Liver (tissue), 8 donors: ENCODE measurements at regions not wholly inside any gene's neighbourhood (a gene's known extent, or its start where the extent isn't known, plus 50 kb on each side); places are given as distances from the start of the nearest gene placed in this dataset.

Experiments used
- DNase-seq: peaks from one replicate; pipeline ENCODE4 v3.0.0-alpha.2; 2017; ENCODE audit warnings: low spot score
- H3K27ac ChIP-seq, 2 donors: one replicate each; pipeline ENCODE4 v1.7.0; 2013; ENCODE audit warnings: inconsistent platforms in 2 of 2, low read length in 2 of 2, control low read depth in 1 of 2, low read depth in 1 of 2, mild to moderate bottlenecking in 1 of 2
- H3K27me3 ChIP-seq, 4 donors: one replicate each; pipeline versions ENCODE4 v1.6.1 to v1.7.0; 2013; ENCODE audit warnings: low read length in 3 of 4, inconsistent platforms in 1 of 4, mild to moderate bottlenecking in 1 of 4, moderate library complexity in 1 of 4; ENCODE audit not compliant: control insufficient read depth in 4 of 4, insufficient read depth in 4 of 4
- H3K36me3 ChIP-seq, 4 donors: one replicate each; pipeline versions ENCODE4 v1.6.1 to v1.7.0; 2013; ENCODE audit warnings: low read length in 3 of 4, mild to moderate bottlenecking in 3 of 4, low read depth in 1 of 4, moderate library complexity in 1 of 4; ENCODE audit not compliant: control insufficient read depth in 4 of 4, insufficient read depth in 3 of 4
- H3K4me1 ChIP-seq, 4 donors: one replicate each; pipeline versions ENCODE4 v1.6.1 to v1.7.0; 2013; ENCODE audit warnings: low read length in 3 of 4, mild to moderate bottlenecking in 3 of 4, moderate library complexity in 1 of 4; ENCODE audit not compliant: control insufficient read depth in 4 of 4, insufficient read depth in 4 of 4
- H3K4me3 ChIP-seq, 3 donors: one replicate each; pipeline versions ENCODE4 v1.6.1 to v1.7.0; 2013; ENCODE audit warnings: low read length in 3 of 3, control low read depth in 1 of 3, low read depth in 1 of 3, mild to moderate bottlenecking in 1 of 3
- H3K9ac ChIP-seq, 2 donors: one replicate each; pipeline ENCODE4 v1.7.0; 2013; ENCODE audit warnings: low read length in 2 of 2, mild to moderate bottlenecking in 2 of 2, moderate library complexity in 2 of 2, control low read depth in 1 of 2, low read depth in 1 of 2
- H3K9me3 ChIP-seq, 4 donors: one replicate each; pipeline versions ENCODE4 v1.6.1 to v1.7.0; 2013; ENCODE audit warnings: low read length in 3 of 4; ENCODE audit not compliant: control insufficient read depth in 4 of 4
- CTCF ChIP-seq: fragments of 150-350 bp; IDR thresholded peaks from 2 replicates; pipeline ENCODE4 v1.5.1; 2017; ENCODE audit warnings: improper control_type of control experiment, low read depth, low read length; ENCODE audit not compliant: missing input control
- FOXA2 ChIP-seq: IDR thresholded peaks from 2 replicates; pipeline ENCODE4 v1.6.1; 2016; ENCODE audit warnings: antibody characterized with exemption
- GABPA ChIP-seq, 2 donors: IDR thresholded peaks in 1 of 2; conservative IDR thresholded peaks in 1 of 2; 2 replicates each; pipeline ENCODE4 v1.6.1; 2016; ENCODE audit warnings: antibody characterized with exemption in 2 of 2, mild to moderate bottlenecking in 1 of 2, moderate library complexity in 1 of 2
- HNF4A ChIP-seq, 2 donors: conservative IDR thresholded peaks; 2 replicates each; pipeline ENCODE4 v1.6.1; 2016; ENCODE audit warnings: antibody characterized with exemption in 2 of 2, mild to moderate bottlenecking in 2 of 2
- MAX ChIP-seq: IDR thresholded peaks from 2 replicates; pipeline ENCODE4 v1.6.1; 2016; ENCODE audit warnings: antibody characterized with exemption
- RAD21 ChIP-seq, 2 donors: IDR thresholded peaks; 2 replicates each; pipeline ENCODE4 v1.6.1; 2016; ENCODE audit warnings: antibody characterized with exemption in 2 of 2, mild to moderate bottlenecking in 2 of 2
- REST ChIP-seq: IDR thresholded peaks from 2 replicates; pipeline ENCODE4 v1.6.1; 2016; ENCODE audit warnings: antibody characterized with exemption, mild to moderate bottlenecking
- ZBTB33 ChIP-seq: IDR thresholded peaks from 2 replicates; pipeline ENCODE4 v1.6.1; 2016; ENCODE audit warnings: antibody characterized with exemption
- WGBS: extraction: QIAGEN DNeasy Blood & Tissue Kit; methylation state at CpG from one replicate; pipeline ENCODE4 v1.1.7; 2013; 5-methylcytosine and 5-hydroxymethylcytosine counted together
- donor health status: healthy.
- donor health status: healthy.
- donor health status: healthy.
- donor health status: healthy.
- donor health status: healthy.

GRCh38 chr10:42974693-42975002 is 102.2 kb upstream of the RET start:
- 73% methylated on average over 3 of the region's 3 CpGs for WGBS

More at GRCh38 chr10:42974693-42975002, 102.2 kb upstream of the RET start:
- no peak overlapping the region for H3K27ac ChIP-seq
- DNase-seq, result no peak
- no peaks in the 10 kb centered on the region for H3K36me3 ChIP-seq
- TF ChIP-seq REST, result no peak
- no peak for TF ChIP-seq GABPA (IDR thresholded peaks at IDR 0.05 in 1 of 2, conservative IDR thresholded peaks at IDR 0.05 in 1 of 2)
- TF ChIP-seq CTCF, result no peak
- TF ChIP-seq FOXA2, result no peak
- no peak for TF ChIP-seq HNF4A (conservative IDR thresholded peaks at IDR 0.05)
- no peak for TF ChIP-seq ZBTB33
- no peak for TF ChIP-seq RAD21 (IDR thresholded peaks at IDR 0.05)
- TF ChIP-seq MAX, result no peak
- H3K9ac ChIP-seq, result no peak overlapping the region
- H3K9me3 ChIP-seq, result no peaks in the 10 kb centered on the region
- no peak overlapping the region for H3K4me3 ChIP-seq
- no peaks in the 10 kb centered on the region for H3K27me3 ChIP-seq
- peaks cover 0 to 2% (median 0%) of the 10 kb centered on the region in 4 donors for H3K4me1 ChIP-seq
